ENCODE measurements at regions not wholly inside any gene's neighbourhood (a gene's known extent, or its start where the extent isn't known, plus 50 kb on each side); places are given as distances from the start of the nearest gene placed in this dataset.

DNA sequence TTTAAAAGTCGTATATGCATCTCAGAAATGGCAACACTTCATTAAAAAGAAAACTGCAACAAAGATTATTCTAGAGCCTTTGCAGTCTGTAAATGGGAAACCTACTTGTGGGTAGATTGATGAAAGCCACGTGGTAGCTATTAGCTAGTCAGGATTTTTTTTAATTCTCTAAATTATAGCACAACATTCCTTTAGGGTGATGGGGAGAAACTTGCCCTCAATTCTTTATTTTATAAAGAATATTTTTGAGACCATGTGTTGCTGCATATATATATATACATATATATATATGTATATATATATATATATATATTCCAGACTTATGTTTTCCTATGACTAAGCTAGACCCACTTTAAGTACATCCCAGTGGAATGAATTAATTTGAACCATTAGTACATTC is 118.0 kb downstream of the PPP1R3A start:
- DNase-seq (ENCODE audit: low spot score) = no peak
- no peak overlapping the region for H3K27ac ChIP-seq
- POLR2A ChIA-PET (ENCODE audit: low non-redundant PET) = no interaction called here
- CTCF ChIA-PET = no interaction called here
- TF ChIP-seq, protein P1, sequence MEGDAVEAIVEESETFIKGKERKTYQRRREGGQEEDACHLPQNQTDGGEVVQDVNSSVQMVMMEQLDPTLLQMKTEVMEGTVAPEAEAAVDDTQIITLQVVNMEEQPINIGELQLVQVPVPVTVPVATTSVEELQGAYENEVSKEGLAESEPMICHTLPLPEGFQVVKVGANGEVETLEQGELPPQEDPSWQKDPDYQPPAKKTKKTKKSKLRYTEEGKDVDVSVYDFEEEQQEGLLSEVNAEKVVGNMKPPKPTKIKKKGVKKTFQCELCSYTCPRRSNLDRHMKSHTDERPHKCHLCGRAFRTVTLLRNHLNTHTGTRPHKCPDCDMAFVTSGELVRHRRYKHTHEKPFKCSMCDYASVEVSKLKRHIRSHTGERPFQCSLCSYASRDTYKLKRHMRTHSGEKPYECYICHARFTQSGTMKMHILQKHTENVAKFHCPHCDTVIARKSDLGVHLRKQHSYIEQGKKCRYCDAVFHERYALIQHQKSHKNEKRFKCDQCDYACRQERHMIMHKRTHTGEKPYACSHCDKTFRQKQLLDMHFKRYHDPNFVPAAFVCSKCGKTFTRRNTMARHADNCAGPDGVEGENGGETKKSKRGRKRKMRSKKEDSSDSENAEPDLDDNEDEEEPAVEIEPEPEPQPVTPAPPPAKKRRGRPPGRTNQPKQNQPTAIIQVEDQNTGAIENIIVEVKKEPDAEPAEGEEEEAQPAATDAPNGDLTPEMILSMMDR (conservative IDR thresholded peaks at IDR 0.05; ENCODE audit: low read depth) = no peak

DNA sequence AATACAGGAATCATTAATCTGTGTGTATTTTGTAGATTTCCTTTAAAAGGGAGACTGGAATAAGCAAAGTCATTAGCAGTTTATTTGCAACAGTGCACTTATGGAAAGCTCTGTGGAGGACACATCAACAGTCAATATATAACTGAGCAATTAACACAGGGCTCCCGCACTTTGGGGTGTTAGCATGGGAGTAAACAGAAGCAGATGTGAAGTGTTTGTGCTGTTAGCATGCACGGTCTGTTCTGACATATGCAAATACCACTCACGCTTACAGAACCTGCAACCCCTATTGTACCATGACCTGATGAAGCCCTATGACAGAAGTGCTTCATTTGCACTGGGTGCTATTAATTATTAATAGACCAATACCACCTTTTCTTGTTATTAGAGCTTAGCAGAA is 118.9 kb downstream of the PPP1R3A start:
- no peak for DNase-seq (ENCODE audit: low spot score)
- H3K27ac ChIP-seq = no peak overlapping the region
- ChIA-PET POLR2A (ENCODE audit: low non-redundant PET) (no interaction called here), CTCF (interaction anchor here (0.6 kb wide), 1 partner anchor 46 kb away, joined by 3 read pairs; no protein-coding TSS in a partner anchor)
- TF ChIP-seq, protein P1 (conservative IDR thresholded peaks at IDR 0.05; ENCODE audit: low read depth) = no peak

DNA sequence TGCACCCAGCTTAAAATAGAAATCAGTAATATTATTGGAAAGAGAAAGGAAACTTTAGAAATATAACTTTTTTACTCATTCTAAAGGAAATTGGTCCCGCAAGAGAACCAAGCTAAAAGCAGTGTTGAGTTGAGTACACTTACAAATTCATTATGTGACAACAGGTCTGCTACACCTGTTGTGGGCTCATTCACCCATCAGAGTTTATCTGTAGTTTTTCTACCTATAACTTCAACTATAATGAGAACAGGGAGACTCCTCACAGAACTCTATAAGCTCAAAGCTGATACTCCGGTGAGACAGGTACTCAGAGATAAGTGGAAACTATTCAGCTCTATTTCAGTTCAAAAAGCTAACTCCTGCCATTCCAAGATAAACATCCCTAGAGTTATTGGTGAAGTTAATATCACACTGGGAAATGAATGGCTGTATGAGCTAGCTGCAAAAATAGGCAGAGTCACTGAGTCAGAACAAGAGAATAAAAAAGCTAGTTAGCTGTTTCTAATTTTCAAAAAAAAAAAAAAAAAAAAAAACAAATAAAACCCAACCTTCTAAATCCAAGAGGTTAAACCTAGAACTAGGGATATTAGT is 121.3 kb downstream of the PPP1R3A start:
- TF ChIP-seq, protein P1 (conservative IDR thresholded peaks at IDR 0.05; ENCODE audit: low read depth) = no peak
- no peak for DNase-seq (ENCODE audit: low spot score)
- ChIA-PET CTCF (no interaction called here), POLR2A (ENCODE audit: low non-redundant PET) (no interaction called here)
- no peak overlapping the region for H3K27ac ChIP-seq

DNA sequence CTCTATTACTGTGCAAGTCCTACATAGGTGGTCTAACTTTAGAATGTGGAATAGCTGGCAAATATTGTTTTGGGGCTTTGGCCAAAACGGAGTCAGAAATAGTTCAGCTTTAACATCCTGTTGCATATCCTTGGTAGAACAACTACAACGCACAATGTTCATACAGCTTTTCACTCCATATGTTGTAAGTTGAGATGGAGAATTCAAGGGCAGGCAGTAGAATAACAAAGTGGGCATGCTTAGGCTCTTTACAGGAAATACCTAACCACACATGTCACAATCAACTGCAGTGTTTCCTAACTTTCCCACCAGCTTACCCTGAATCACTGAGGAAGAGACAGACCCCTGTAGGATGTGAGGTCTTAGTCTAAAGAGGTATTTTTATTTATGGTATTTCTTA is 122.3 kb downstream of the PPP1R3A start:
- DNase-seq (ENCODE audit: low spot score) = peak; percentile 14
- POLR2A ChIA-PET (ENCODE audit: low non-redundant PET) = no interaction called here
- H3K27ac ChIP-seq = no peak overlapping the region
- CTCF ChIA-PET = interaction anchor here (0.6 kb wide), 1 partner anchor 1043 kb away, joined by 3 read pairs; no protein-coding TSS in a partner anchor
- TF ChIP-seq, protein P1 (conservative IDR thresholded peaks at IDR 0.05; ENCODE audit: low read depth) = no peak

DNA sequence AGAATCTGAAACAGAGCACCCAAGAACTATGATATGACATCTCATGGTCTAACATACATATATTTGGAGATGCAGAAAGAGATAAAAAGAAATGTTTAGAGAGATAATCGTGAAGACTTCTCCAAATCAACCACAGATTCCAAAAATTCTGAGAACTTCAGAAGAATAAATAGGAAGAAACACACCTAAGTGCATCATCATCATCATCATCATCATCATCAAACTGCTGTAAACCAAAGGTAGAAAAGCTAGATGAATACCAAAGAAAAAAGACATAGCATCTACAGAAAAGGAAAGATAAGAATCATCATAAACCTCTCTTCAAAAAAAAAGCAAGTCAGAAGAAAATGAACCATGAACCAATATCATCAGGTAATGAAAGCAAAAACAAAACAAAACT is 124.2 kb downstream of the PPP1R3A start:
- no peak for DNase-seq (ENCODE audit: low spot score)
- ChIA-PET POLR2A (ENCODE audit: low non-redundant PET) (no interaction called here), CTCF (no interaction called here)
- H3K27ac ChIP-seq = no peak overlapping the region
- TF ChIP-seq, protein P1 (conservative IDR thresholded peaks at IDR 0.05; ENCODE audit: low read depth) = no peak

DNA sequence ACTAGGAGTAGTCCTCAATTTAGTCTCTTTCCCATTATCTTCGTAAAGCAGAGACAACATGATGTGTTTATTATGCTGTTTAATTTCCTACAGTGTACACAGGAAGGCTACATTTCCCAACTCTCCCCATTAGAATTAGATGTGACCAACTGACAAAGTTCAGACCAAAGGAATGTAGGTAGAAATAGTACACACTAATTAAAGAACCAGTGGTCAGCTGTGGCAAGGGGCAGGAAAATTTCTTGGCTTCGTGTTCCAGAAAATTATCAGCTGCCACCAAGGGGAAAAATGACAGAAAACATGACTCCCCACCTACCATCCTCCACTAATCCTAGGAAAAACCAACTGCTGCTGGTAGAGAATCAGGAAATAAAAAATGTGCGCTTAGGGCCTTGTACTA is 125.6 kb downstream of the PPP1R3A start:
- POLR2A ChIA-PET (ENCODE audit: low non-redundant PET) = no interaction called here
- no peak overlapping the region for H3K27ac ChIP-seq
- DNase-seq (ENCODE audit: low spot score) = no peak
- CTCF ChIA-PET = no interaction called here
- TF ChIP-seq, protein P1 (conservative IDR thresholded peaks at IDR 0.05; ENCODE audit: low read depth) = no peak

Measured in RWPE1 (cell line).